C1 segment of cervical spinal cord (tissue), 14 donors: ENCODE measurements at regions not wholly inside any gene's neighbourhood (a gene's known extent, or its start where the extent isn't known, plus 50 kb on each side); places are given as distances from the start of the nearest gene placed in this dataset.

Experiments used
- DNase-seq, 14 donors: peaks; one replicate each; lab custom pipeline; 2025; lab: John Stamatoyannopoulos, UW

GRCh38 chr3:24985668-24986067 lies 442.4 kb upstream of the RARB start:
- DNase-seq, result no peak

- DNase-seq, result no peak
Measured at GRCh38 chr3:24986612-24987011, 441.5 kb upstream of the RARB start.

DNA sequence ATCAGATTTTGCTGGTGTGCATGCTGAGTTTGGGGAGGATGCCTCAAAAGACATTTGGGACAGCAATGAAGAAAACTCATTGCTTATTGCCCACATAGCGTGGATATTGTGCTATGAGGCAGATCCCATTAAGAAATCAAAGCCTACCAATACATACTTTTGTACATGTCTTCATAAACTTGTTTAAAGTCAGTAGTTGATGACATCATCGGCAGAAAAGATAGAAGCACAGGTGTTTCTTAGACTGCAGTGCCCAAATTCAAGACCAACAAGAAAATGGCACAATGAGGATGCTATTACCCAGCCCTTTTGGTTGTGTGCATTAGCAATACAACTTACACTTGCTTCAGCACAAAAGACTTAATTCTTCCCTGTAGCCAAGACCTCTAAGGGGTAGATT lies 428.7 kb upstream of the RARB start:
- no peak for DNase-seq

DNA sequence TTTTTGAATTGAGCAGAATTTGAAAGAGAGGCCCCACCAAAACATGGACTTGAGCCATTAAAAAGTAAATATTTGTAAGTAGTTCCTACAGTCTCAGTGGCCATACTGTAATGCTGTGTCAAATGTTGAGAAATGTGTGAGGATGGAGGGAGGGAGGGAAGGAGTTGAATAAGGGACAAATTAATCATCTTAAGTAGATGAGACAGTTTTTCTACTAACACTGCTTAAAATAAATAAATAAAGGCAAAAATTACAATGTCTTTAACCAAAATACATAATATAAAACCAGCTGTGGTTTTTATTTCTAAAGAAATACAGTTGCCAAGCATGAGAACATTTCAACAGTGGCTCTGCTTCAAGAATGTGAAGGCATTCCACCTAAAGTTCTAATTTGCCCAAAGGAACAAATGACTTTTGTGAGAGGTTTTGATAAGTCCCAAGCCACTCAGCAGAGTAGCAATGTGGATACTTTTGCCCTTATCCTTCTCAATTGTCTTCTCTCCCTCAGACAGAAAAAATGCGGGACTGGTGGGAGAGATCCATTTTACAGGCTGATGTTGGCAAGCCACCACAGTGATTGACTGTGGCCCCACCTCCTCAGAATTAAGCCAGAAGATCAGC lies 427.0 kb upstream of the RARB start:
- DNase-seq, result no peak

DNA sequence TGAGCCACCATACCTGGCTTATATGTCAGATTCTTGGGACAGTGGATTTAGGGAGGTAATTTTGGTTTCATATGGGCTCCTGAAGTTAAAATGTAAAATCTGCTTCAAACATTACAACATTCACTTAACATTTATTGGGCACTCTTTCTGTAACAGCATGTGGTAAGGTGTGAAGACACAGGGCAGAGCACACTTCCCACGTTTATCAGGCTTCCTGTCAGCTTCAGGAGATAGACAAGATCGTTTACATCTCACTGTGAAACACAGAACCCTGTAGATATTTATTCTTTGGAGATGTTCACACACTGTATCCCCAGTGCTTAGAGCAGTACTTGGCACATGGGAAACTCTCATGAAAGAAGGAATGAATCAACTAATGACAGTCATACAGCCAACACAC lies 426.0 kb upstream of the RARB start:
- no peak for DNase-seq

DNA sequence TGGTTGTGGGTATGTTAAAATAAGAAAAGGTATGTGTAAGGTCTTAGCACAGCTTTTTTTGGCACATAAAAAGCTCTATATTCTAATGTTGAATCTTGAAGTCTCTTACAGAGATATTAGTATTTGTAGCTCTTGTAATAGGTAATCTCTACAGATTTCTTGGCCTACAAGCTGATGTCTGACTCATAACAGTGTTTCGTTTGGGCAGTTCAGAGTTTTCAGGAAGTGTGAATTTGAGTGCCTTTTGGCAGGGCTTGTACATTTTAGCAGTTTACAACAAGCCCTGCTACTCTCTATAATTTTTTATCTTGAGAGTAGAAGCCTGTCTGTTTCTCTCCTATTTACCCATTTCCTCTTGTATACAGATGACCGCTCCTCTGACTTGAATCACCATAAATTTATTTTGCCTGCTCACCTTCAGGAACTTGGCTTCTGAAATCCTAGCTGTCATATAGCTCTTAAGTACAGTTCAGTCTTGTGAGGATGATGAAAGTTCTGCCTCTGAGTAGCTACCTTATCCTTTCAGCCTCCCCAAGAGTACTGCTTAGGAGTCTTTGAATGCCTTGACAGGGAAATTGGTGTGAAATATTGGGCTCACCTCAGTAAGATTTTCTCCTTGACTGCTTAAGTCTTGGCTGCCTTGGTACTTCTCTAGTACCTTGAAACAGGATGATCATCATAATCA lies 419.9 kb upstream of the RARB start:
- DNase-seq, result no peak

GRCh38 chr3:25009665-25010064 lies 418.4 kb upstream of the RARB start:
- DNase-seq, result no peak

DNA sequence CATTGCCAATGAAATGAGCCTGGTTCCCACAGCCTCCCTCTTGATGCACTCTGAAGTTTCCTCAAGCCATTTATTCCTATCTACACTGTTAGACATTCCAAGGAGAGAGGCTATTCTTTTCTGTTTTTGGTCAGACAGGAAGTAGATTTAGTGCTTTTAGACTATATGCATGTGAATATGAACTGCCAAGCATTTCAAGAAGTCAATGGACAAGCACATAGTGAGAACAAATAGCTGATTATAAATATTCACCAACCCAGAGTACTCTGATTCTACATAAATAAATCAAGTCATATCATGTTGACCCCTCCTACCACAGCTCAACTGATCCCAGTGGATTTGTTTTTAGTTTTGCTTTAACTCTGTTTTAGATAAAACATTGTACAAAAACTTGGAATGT lies 412.5 kb upstream of the RARB start:
- DNase-seq, result no peak

DNA sequence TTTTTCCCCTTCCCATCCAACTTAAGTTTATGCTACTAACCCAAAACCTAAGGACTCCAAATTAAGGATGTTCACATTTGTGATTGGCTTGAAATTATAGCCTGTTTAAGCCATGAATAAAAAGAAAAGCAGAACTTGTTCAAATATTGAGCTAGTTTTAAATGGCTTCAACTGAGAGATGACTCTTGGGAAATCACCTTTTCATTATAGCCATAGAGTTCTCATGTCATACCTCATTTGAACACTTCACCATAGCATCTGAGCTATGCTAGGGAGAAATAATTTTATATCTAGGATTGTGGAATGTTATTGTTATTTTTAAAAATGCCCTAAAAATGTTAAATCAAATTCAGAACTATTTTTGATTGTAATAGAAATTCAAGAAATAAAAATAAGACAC lies 409.2 kb upstream of the RARB start:
- DNase-seq, result no peak

- DNase-seq, result no peak
Measured at GRCh38 chr3:25019506-25019905, 408.6 kb upstream of the RARB start.

- no peak for DNase-seq
Measured at GRCh38 chr3:25021816-25022215, 406.2 kb upstream of the RARB start.

DNA sequence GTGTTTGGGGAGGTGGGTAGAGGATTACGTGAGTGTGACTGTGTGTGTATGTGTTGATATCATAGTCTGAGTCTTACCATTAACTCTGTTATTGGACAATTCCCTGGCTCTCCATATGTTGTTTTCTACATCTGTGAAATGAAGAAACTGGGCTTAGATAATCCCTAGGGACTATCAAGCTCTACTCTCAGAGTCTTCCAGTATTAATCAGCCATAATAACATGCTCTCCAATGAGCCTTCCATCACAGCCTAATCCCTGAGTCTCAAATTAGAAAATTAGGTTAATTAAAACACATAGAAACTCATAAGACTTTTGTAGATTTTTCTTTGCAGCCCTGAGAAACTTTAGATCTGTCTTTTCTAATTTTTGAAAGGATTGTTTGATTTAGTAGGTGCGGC lies 404.2 kb upstream of the RARB start:
- DNase-seq, result no peak

- DNase-seq, result no peak
Measured at GRCh38 chr3:25025236-25025635, 402.8 kb upstream of the RARB start.

GRCh38 chr3:25027650-25028049 lies 400.4 kb upstream of the RARB start:
- DNase-seq, result peak in 2 of 14 donors; percentile 4

DNA sequence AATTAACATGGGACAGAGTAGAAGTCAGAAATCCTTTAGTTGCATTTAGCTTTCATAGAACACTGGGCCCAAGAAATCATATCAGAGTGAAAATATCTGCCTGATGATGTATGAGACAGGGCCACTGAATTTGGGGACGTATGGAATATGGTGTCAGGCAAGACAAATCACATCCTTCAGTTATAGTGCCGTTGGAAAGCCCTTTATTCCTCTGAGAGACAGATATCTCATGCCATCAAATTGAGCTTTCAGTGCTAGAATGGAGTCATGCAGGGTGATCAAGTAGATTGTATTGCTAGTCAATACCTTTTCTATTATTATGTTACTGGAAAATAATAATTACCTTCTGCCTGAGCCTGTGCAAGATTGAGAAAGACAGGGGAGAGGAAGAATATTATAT lies 398.2 kb upstream of the RARB start:
- DNase-seq, result no peak

DNA sequence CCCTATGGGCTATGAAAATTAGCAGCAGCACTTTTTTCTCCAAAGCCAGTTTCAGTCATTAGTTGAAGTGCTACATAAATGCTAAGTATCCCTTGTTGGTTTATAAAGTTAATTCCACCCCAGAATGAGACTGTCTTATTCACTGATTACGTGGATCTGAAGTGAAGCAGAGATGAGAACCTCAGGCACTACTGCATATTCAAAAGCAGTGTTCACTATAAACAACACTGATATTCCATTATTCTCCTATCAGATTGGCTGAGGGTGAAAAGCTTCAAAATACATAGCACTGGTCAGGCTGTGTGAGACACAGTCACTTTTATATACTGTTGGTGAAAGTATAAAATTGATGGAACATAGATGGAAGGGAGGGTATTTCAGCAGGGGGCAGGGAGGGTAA lies 395.7 kb upstream of the RARB start:
- no peak for DNase-seq

DNA sequence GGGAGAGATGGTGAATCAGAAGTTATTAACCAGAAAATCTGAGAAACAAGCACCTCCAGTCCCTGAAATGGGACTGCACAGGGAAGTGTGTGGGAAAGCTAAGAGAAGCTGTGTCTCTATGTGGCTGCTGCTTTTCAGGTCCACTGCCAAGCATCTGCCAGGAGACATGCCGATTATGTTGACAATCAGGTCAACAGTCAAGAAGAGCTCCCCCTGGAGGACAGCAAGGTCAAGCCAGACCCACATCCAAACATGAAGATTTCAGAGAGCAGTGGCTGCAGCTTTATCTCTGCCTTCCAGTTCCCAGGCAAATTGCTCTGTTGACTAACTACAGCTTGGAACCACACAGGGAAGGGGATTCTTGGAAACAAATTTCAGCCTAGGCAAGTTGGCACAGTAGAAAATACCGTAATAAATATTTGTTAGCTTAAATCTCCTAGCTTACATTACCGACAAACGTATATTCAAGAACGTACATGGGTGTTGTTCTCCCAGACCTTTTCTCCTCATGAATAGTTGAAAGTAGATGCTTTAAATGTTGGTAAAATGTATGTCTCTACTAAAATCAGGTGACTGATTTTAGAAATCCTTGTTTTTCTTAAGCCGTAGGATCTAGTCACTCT lies 394.5 kb upstream of the RARB start:
- peak in 7 of 14 donors; percentile 3 to 23 (median 9) for DNase-seq

GRCh38 chr3:25035526-25035925 lies 392.5 kb upstream of the RARB start:
- no peak for DNase-seq

DNA sequence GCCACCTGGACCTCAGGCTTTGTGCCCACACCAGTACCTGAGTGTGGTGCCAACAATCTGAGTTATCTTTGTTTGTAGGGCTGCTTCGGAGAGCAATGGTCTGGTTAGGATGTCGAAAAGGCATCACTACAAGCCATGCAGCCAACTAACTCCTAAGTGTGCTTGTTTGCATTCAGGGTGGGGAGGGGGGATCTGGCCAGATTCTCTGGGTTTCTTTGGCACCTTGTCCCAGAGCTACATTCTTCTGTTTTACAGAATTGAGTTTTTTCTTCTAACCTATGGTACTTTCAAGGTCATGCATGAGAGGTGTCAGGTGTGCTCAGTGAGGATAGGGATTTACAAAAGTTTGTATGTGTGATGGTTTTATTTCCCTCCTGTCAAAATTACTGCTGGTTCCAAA lies 391.4 kb upstream of the RARB start:
- DNase-seq, result no peak

DNA sequence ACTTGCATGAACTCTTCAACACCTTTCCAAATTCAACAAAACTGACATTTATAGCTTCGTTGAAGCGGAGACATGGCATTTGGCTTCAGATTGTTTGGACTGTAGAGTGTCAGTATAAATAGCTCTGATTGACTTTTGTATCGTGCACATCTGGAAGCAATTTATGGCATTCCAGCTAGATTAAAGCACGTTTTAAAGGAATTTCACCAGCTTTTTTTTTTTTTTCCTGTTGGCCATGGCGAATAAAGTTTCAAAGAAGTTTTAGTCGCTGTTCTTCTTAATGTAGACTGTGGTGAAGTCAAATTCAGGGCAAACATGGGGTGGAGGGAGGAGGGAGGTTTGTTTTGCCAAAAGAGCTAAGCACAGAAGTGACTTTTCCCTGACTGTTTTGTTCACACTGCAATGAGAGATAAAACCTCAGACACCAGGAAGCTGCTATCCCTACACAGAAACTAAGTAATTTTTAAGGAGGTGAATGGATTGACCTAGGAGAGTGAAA lies 391.0 kb upstream of the RARB start:
- DNase-seq, result no peak

GRCh38 chr3:25038271-25038670 lies 389.8 kb upstream of the RARB start:
- no peak for DNase-seq

DNA sequence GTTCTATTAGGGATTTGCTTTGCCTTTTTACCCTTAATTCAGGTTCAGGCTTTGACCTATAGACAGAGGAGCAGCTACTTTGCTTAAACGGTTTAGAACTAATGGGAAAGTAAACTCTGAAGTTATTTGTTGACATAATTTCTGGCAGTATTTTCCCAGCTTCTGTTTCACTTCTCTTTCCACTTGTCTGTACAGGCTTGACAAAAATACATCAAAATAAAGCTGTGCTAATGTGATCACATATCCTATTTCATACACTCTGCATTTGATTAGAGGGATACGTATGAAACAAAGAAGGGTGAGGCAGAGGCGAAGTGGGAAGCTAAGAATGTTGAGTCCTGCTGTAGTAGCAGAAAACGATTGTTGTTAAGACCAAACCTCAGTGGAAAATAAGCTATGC lies 389.1 kb upstream of the RARB start:
- no peak for DNase-seq

DNA sequence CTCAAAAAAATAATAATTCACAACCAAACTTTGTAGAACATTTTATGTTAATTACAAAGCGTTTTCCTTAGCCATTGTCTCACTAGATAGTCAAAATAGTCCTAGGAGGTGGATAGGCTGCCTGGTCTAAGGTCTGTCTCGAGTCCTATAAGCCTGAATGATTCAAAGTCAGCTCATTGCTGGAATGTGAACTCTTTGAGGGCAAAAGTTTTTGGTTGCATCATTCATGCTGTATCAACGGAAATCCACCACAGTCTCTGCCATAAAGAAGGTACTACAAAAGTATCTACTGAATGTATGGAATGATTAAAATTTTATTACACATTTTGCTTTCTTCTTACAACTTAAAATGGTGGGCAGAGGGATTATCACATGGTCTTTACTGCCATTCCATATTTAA lies 387.3 kb upstream of the RARB start:
- no peak for DNase-seq
